Esophagus squamous epithelium (tissue), 5 donors: ENCODE measurements at regions not wholly inside any gene's neighbourhood (a gene's known extent, or its start where the extent isn't known, plus 50 kb on each side); places are given as distances from the start of the nearest gene placed in this dataset.
A peak's percentile ranks its signal among the peaks of the same experiment; 100 is the strongest.

Experiments
- DNase-seq: peaks from one replicate; lab custom pipeline; 2025; lab: John Stamatoyannopoulos, UW
- H3K27ac ChIP-seq, 4 donors: fragments of 200-600 bp; sonication (generic); one replicate each; pipeline ENCODE4 v1.5.1; 2016 to 2019; ENCODE audit warnings: mild to moderate bottlenecking in 1 of 4
- H3K27me3 ChIP-seq, 4 donors: fragments of 200-600 bp; sonication (generic); 1 replicate in 3 of 4; 2 replicates in 1 of 4; pipeline versions ENCODE4 v1.5.1 to v1.6.0; 2017 to 2021; ENCODE audit warnings: antibody characterized with exemption in 1 of 4
- H3K36me3 ChIP-seq, 3 donors: fragments of 200-600 bp; sonication (generic); one replicate each; pipeline ENCODE4 v1.5.1; 2016 to 2019
- H3K4me1 ChIP-seq, 3 donors: fragments of 200-600 bp; sonication (generic); one replicate each; pipeline ENCODE4 v1.5.1; 2017 to 2019
- H3K4me3 ChIP-seq, 4 donors: fragments of 200-600 bp; sonication (generic); 1 replicate in 3 of 4; 2 replicates in 1 of 4; pipeline ENCODE4 v1.5.1; 2016 to 2019; ENCODE audit warnings: mild to moderate bottlenecking in 2 of 4, moderate library complexity in 1 of 4
- H3K9me3 ChIP-seq, 3 donors: fragments of 200-600 bp; sonication (generic); one replicate each; pipeline ENCODE4 v1.5.1; 2016 to 2019
- POLR2A ChIP-seq, 4 donors: fragments of 450-650 bp; IDR thresholded peaks; one replicate each; pipeline ENCODE4 v1.6.1; 2017; ENCODE audit warnings: antibody characterized with exemption in 4 of 4, mild to moderate bottlenecking in 4 of 4, moderate library complexity in 3 of 4
- WGBS, 2 donors: methylation state at CpG; one replicate each; pipeline ENCODE4 v1.1.5; 2018; 5-methylcytosine and 5-hydroxymethylcytosine counted together
- intact Hi-C: fragments of 100-400 bp; cut with DNase I; formaldehyde crosslinking; loops from one replicate; pipeline ENCODE4 v1.15.0; 2022
- TF ChIP-seq, protein P1 (sequence below), 6 experiments: fragments of 450-650 bp in 4 of 6; fragments of 200-600 bp in 2 of 6; sonication (generic) in 2 of 6; IDR thresholded peaks; one replicate each; pipeline ENCODE4 v1.5.1; 2016 to 2019; ENCODE audit warnings: antibody characterized with exemption in 6 of 6, mild to moderate bottlenecking in 4 of 6, moderate library complexity in 4 of 6
- donor health status: DM: yes; HTN: yes; CAD: no.

DNA sequence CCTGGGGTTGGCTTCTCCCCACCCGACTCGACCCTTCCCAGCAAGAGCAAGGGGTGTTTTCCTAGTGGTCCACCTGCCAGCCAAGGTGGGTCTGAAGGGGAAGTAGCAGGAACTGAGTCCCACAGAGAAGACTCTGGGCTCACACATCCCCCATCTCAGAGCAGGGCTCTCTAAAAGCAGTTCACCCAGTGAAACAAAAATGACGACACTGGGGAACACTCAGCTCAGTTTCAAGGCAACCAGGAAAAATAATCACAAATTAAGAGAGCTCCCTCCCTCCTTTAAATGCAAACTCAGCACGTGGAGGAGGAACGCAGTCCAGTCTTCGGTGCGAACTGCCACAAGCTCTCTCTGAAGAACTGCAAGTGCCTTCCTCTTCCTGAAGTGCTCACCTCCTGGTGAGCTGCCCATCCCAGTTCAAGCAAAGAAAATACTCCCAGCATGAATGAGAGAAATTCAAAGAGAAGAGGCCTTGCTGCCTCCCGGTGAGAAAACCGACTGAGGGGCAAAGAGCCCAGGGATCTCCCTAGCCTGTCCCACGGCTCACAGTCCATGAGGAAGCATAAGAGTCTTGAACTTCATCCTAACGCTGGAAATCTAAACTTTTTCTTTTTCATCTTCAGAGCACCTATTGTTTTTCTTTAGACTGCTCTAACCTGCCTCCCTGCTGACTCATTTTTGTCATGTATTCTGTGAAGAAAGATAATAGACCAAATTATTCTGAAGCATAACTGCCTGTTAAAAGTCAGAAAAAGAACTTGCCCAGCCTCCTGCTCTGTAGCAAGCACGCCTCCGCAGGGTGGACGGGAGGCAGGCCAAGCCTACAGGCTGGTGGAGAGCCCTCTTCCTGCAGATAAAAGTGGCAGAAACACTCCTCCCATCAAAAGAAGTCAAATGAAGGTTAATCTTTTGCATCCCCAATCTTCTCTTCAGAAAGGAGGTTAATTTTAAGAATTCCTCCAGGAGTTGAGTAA, 281.4 kb downstream of the HHIPL2 start:
- peak overlapping the region in 3 of 4 donors; percentile 57 to 77 (median 63) for H3K27ac ChIP-seq
- no peaks in the 10 kb centered on the region for H3K27me3 ChIP-seq
- H3K36me3 ChIP-seq: no peaks in the 10 kb centered on the region
- 15 to 36% methylated on average over 12 of the region's 14 CpGs for WGBS, 2 donors
- TF ChIP-seq POLR2A (IDR thresholded peaks at IDR 0.05): no peak
- intact Hi-C loops: no loop called here
- no peak for DNase-seq
- H3K4me3 ChIP-seq: no peak overlapping the region
- H3K9me3 ChIP-seq: no peaks in the 10 kb centered on the region
- peaks cover 0 to 14% (median 4%) of the 10 kb centered on the region in 3 donors for H3K4me1 ChIP-seq

DNA sequence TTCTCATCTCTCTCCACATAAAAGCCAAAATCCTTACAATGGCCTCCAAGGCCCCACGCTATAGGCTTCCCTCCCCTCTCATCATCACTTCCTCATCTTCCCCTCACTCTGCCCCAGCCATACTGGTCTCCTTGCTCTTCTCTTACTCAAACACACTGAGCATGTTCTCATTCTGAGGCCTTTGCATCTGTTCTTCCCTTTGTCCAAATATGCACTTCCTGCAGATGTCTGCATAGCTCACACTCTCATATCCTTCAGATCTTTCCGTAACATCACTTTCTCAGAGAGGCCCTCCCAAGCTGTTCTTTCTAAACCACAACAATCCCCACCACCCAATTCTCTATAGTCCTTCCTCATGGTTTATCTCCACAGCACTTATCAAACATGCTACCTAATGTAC, 284.1 kb downstream of the HHIPL2 start:
- Histone ChIP-seq H3K36me3 (no peaks in the 10 kb centered on the region), H3K27me3 (no peaks in the 10 kb centered on the region), H3K4me3 (no peak overlapping the region), H3K27ac (no peak overlapping the region), H3K4me1 (peaks cover 0 to 14% (median 4%) of the 10 kb centered on the region in 3 donors), H3K9me3 (no peaks in the 10 kb centered on the region)
- TF ChIP-seq, protein P1, sequence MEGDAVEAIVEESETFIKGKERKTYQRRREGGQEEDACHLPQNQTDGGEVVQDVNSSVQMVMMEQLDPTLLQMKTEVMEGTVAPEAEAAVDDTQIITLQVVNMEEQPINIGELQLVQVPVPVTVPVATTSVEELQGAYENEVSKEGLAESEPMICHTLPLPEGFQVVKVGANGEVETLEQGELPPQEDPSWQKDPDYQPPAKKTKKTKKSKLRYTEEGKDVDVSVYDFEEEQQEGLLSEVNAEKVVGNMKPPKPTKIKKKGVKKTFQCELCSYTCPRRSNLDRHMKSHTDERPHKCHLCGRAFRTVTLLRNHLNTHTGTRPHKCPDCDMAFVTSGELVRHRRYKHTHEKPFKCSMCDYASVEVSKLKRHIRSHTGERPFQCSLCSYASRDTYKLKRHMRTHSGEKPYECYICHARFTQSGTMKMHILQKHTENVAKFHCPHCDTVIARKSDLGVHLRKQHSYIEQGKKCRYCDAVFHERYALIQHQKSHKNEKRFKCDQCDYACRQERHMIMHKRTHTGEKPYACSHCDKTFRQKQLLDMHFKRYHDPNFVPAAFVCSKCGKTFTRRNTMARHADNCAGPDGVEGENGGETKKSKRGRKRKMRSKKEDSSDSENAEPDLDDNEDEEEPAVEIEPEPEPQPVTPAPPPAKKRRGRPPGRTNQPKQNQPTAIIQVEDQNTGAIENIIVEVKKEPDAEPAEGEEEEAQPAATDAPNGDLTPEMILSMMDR (IDR thresholded peaks at IDR 0.05): no peak
- TF ChIP-seq POLR2A (IDR thresholded peaks at IDR 0.05): no peak
- intact Hi-C loops: no loop called here
- DNase-seq: no peak
- WGBS, 2 donors: 67 to 80% methylated on average over 2 of the region's 2 CpGs

DNA sequence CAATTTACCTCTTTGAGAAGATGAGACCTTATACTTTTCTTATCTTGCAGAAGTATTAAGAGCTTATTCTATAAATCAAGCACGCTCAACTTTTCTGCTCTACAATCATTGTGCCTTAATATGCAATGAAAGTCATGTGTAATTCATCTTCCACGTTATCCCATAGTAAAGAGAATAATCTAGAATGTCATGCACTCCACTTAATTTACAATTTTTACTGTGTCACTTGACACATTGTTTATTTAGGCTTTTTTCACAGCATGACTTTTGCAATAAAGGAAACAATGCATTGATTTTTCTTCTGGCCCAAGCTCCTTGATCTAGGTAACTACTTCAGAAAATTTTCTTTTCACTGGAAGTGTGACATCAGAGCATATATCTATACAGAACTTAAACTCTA, 290.9 kb downstream of the HHIPL2 start:
- intact Hi-C loops: no loop called here
- no peaks in the 10 kb centered on the region for H3K36me3 ChIP-seq
- 43 to 62% methylated on average over 2 of the region's 2 CpGs for WGBS, 2 donors

DNA sequence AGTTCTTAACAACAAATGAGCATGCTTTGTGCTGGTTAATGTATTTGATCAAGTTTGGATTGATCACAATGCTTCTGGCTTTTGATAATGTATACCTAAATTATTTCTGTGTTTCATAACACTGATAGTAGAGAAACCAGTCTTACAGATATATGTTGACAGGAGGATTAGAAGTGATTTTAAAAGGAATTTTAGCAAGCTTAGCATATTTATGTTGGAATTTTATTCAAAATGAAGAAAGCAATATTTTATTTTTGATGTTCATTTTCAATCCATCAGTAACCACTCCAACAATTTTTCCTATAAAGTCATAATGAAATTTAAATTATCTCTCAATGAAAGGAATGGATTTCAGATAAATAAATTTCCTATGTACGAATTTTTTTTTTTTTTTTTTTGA, 291.8 kb downstream of the HHIPL2 start:
- 35 to 41% methylated on average over 1 of the region's 1 CpG for WGBS, 2 donors
- DNase-seq: no peak
- intact Hi-C loops: no loop called here
- Histone ChIP-seq H3K36me3 (no peaks in the 10 kb centered on the region), H3K27me3 (no peaks in the 10 kb centered on the region), H3K9me3 (no peaks in the 10 kb centered on the region), H3K27ac (no peak overlapping the region), H3K4me3 (no peak overlapping the region), H3K4me1 (peaks cover 0 to 16% (median 0%) of the 10 kb centered on the region in 3 donors)
- TF ChIP-seq POLR2A (IDR thresholded peaks at IDR 0.05): no peak
- TF ChIP-seq, protein P1 (IDR thresholded peaks at IDR 0.05): no peak

More for the DNA sequence above, 290.9 kb downstream of the HHIPL2 start:
- Histone ChIP-seq H3K27ac (no peak overlapping the region), H3K27me3 (no peaks in the 10 kb centered on the region), H3K4me3 (no peak overlapping the region), H3K9me3 (no peaks in the 10 kb centered on the region), H3K4me1 (peaks cover 0 to 16% (median 0%) of the 10 kb centered on the region in 3 donors)
- no peak for DNase-seq
- no peak for TF ChIP-seq POLR2A (IDR thresholded peaks at IDR 0.05)
- TF ChIP-seq, protein P1 (IDR thresholded peaks at IDR 0.05): no peak

DNA sequence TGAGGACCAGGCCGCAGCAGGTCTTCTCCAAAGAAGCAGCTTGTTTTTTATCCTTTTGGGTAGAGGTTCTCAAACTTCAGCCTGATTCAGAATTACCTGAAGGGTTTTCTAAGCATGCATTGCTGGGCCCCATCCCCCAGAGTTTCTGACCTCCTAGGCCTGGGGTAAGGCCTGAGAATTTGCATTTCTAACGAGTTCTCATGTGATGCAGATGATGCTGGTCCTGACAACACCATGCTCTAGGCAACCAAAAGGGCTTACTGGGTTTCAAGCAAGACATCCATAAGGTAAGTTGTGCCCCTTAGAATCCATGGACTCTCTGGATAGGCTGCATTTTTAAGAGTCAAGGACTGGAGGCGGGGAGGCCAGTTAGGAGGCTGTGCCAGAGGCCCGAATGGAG, 295.1 kb downstream of the HHIPL2 start:
- WGBS, 2 donors: 91 to 100% methylated on average over 4 of the region's 4 CpGs
- intact Hi-C loops: no loop called here

More for the DNA sequence above, 295.1 kb downstream of the HHIPL2 start:
- DNase-seq: no peak
- no peak overlapping the region for H3K4me3 ChIP-seq
- peaks cover 0 to 16% (median 0%) of the 10 kb centered on the region in 3 donors for H3K4me1 ChIP-seq
- TF ChIP-seq, protein P1 (IDR thresholded peaks at IDR 0.05): no peak
- no peak for TF ChIP-seq POLR2A (IDR thresholded peaks at IDR 0.05)
- H3K9me3 ChIP-seq: no peaks in the 10 kb centered on the region
- H3K27me3 ChIP-seq: no peaks in the 10 kb centered on the region
- H3K27ac ChIP-seq: no peak overlapping the region
- no peaks in the 10 kb centered on the region for H3K36me3 ChIP-seq
